Colonic mucosa (tissue), 4 donors: ENCODE measurements at regions not wholly inside any gene's neighbourhood (a gene's known extent, or its start where the extent isn't known, plus 50 kb on each side); places are given as distances from the start of the nearest gene placed in this dataset.

Source experiments
- DNase-seq: peaks from one replicate; pipeline ENCODE4 v3.0.0-alpha.2; 2020
- H3K27ac ChIP-seq: fragments of 200-600 bp; one replicate; pipeline ENCODE4 v1.8.0; 2021
- H3K27me3 ChIP-seq: fragments of 200-600 bp; one replicate; pipeline ENCODE4 v1.8.0; 2021
- H3K36me3 ChIP-seq: fragments of 200-600 bp; one replicate; pipeline ENCODE4 v1.8.0; 2021
- H3K4me1 ChIP-seq: fragments of 200-600 bp; one replicate; pipeline ENCODE4 v1.8.0; 2021; ENCODE audit warnings: mild to moderate bottlenecking
- H3K4me3 ChIP-seq: fragments of 200-600 bp; one replicate; pipeline ENCODE4 v1.8.0; 2021
- H3K9ac ChIP-seq, 2 donors: one replicate each; pipeline ENCODE4 v1.7.0; 2013; ENCODE audit warnings: control low read depth in 2 of 2, low read depth in 2 of 2, low read length in 2 of 2
- H3K9me3 ChIP-seq: fragments of 200-600 bp; one replicate; pipeline ENCODE4 v1.8.0; 2021
- intact Hi-C: fragments of 100-400 bp; cut with DNase I; formaldehyde crosslinking; loops from one replicate; pipeline ENCODE4 v1.14.1; 2022
- TF ChIP-seq, protein P1 (sequence below): fragments of 200-600 bp; IDR thresholded peaks from one replicate; pipeline ENCODE4 v1.8.0; 2022; ENCODE audit warnings: antibody characterized with exemption, mild to moderate bottlenecking
- donor health status: healthy.
- donor health status: DM: no; HTN: no; CAD: no.
- donor health status: DM: no; HTN: no; CAD: no.

DNA sequence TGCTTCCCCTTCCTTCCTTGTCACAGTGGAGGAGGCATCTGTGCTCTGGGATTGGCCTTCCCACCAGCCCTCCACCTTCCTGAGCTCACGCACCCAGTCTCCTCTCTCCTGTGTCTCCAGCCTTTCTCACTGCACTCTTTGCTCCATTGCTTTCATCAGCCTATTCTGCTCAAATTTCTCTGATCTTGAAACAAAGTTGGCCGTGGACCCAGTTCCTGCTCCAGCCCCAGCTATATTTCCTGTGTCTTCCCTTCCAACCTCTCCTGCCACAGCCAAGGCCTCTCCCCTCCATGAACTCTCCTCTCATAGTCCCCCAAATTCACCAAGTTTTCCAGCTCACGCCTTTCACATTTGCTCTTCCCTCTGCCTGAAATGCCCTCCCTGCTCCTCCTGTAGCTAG is 226.6 kb upstream of the AGAP1 start:
- H3K36me3 ChIP-seq, result no peaks in the 10 kb centered on the region
- H3K27ac ChIP-seq, result no peak overlapping the region
- no peak overlapping the region for H3K9ac ChIP-seq
- intact Hi-C loops, result loop anchor here (10.0 kb wide), 1 partner anchor 122 kb away; no protein-coding TSS in a partner anchor
- H3K4me3 ChIP-seq, result no peak overlapping the region
- TF ChIP-seq, protein P1, sequence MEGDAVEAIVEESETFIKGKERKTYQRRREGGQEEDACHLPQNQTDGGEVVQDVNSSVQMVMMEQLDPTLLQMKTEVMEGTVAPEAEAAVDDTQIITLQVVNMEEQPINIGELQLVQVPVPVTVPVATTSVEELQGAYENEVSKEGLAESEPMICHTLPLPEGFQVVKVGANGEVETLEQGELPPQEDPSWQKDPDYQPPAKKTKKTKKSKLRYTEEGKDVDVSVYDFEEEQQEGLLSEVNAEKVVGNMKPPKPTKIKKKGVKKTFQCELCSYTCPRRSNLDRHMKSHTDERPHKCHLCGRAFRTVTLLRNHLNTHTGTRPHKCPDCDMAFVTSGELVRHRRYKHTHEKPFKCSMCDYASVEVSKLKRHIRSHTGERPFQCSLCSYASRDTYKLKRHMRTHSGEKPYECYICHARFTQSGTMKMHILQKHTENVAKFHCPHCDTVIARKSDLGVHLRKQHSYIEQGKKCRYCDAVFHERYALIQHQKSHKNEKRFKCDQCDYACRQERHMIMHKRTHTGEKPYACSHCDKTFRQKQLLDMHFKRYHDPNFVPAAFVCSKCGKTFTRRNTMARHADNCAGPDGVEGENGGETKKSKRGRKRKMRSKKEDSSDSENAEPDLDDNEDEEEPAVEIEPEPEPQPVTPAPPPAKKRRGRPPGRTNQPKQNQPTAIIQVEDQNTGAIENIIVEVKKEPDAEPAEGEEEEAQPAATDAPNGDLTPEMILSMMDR, result no peak
- no peaks in the 10 kb centered on the region for H3K27me3 ChIP-seq
- H3K9me3 ChIP-seq, result no peaks in the 10 kb centered on the region
- peaks cover 6% of the 10 kb centered on the region for H3K4me1 ChIP-seq
- no peak for DNase-seq

DNA sequence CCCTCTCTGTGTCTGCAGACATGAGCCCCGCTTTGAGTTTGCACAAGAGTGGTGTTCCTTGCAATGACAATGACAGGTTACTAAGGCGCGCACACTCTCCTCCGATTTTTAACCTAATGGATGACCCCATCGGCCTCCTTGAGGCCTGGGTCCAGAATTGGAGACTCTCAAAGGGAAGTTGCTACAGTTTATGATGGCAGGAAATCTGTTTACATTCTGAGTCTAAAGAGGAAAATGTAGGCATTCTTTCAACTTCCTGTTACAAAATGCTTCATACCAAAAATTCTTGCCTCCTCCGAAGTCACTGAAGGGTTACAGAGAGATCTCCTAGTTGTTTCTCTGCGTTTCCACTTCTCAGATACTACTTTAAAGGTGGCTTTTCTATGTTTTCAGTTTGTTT is 225.3 kb upstream of the AGAP1 start:
- DNase-seq, result no peak
- Histone ChIP-seq H3K9me3 (no peaks in the 10 kb centered on the region), H3K9ac (no peak overlapping the region), H3K4me1 (peaks cover 6% of the 10 kb centered on the region), H3K27me3 (no peaks in the 10 kb centered on the region), H3K4me3 (no peak overlapping the region), H3K36me3 (no peaks in the 10 kb centered on the region), H3K27ac (no peak overlapping the region)
- TF ChIP-seq, protein P1, result no peak
- intact Hi-C loops, result loop anchor here (10.0 kb wide), 1 partner anchor 124 kb away; no protein-coding TSS in a partner anchor

DNA sequence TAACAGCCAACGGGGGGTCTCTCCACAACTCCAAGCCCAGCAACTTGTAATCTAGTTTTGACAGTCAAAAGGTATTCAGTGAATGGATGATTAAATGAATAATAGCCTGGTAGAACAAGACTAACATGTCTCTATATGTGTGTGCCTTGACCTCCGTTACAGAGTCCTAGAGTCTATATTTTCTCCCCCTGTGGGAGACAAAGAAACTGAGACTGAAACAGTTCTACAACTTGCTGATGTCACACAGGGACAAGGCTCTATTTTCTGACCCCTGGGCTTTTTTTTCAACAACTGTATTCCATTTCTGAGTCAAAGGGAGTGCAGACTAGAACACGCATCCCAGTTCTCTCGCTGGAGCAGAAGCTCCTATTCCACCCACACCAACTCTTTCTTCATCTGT is 223.6 kb upstream of the AGAP1 start:
- Histone ChIP-seq H3K9me3 (no peaks in the 10 kb centered on the region), H3K4me1 (no peaks in the 10 kb centered on the region), H3K27ac (no peak overlapping the region), H3K4me3 (no peak overlapping the region), H3K9ac (no peak overlapping the region), H3K36me3 (no peaks in the 10 kb centered on the region), H3K27me3 (no peaks in the 10 kb centered on the region)
- TF ChIP-seq, protein P1, result no peak
- no peak for DNase-seq
- intact Hi-C loops, result no loop called here

DNA sequence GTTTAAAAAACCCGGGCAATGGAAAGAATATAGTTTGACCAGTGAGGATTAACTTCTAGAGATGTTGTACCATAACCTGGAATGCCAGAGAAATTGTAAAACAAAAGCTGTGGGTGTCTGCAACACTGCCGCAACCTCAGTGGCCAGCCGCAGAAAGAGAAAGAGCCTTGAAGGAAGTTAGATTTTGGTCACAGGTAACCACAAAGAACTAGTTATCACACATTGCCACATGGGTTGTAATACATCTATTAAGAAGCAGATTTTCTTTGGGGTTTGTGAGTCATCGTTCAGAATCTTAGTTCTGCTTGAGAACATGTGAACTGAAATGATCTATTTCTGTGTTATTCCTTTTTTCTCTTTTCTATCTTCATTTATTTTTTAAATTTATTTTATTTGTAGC is 222.9 kb upstream of the AGAP1 start:
- no peaks in the 10 kb centered on the region for H3K9me3 ChIP-seq
- TF ChIP-seq, protein P1, result no peak
- intact Hi-C loops, result no loop called here

DNA sequence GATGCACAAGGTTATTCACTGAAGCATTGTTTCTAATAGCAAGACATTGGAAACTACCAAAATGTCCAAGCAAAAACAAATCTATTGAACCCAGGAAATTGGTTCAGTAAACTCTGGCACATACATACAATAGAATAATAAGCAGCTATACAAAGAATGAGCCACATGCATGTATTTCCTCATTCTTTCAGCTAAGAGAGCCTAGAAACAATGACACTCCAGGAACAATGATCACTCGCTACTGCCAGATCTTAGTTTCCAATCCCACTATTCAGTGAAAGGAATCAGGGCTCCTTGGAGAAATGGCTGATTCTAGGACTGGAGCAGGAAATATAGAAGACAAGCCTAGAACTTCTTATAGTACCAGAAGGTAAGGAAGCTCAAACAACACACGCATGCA is 221.9 kb upstream of the AGAP1 start:
- H3K4me1 ChIP-seq, result no peaks in the 10 kb centered on the region
- H3K36me3 ChIP-seq, result no peaks in the 10 kb centered on the region
- H3K9ac ChIP-seq, result no peak overlapping the region
- H3K4me3 ChIP-seq, result no peak overlapping the region
- intact Hi-C loops, result no loop called here
- H3K27ac ChIP-seq, result no peak overlapping the region
- no peaks in the 10 kb centered on the region for H3K9me3 ChIP-seq
- H3K27me3 ChIP-seq, result no peaks in the 10 kb centered on the region
- TF ChIP-seq, protein P1, result no peak
- DNase-seq, result no peak

More for the DNA sequence above, 222.9 kb upstream of the AGAP1 start:
- Histone ChIP-seq H3K27ac (no peak overlapping the region), H3K27me3 (no peaks in the 10 kb centered on the region), H3K4me1 (no peaks in the 10 kb centered on the region), H3K36me3 (no peaks in the 10 kb centered on the region), H3K9ac (no peak overlapping the region), H3K4me3 (no peak overlapping the region)
- DNase-seq, result no peak

DNA sequence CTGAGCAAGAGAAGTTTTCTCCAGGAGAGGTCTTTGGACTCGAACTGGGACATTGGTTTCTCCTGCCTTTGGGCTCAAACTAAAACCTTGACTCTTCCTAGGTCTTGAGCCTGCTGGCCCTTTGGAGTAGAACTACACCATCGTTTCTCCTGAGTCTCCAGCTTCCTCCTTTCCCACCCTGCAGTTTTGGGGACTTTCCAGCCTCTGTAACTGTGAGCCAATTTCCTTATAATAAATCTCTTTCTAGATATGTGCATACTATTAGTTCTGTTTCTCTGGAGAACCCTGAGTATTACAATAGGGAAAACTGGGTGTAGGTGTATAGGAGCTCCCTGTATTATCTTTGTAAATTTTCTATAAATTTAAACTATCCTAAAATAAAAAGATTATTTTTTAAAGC is 219.8 kb upstream of the AGAP1 start:
- H3K27me3 ChIP-seq, result no peaks in the 10 kb centered on the region
- intact Hi-C loops, result no loop called here
- no peak overlapping the region for H3K9ac ChIP-seq
- DNase-seq, result no peak
- H3K9me3 ChIP-seq, result no peaks in the 10 kb centered on the region
- TF ChIP-seq, protein P1, result no peak
- no peaks in the 10 kb centered on the region for H3K36me3 ChIP-seq
- no peaks in the 10 kb centered on the region for H3K4me1 ChIP-seq
- H3K27ac ChIP-seq, result no peak overlapping the region
- H3K4me3 ChIP-seq, result no peak overlapping the region
